HUES48 (cell line): ENCODE measurements at regions not wholly inside any gene's neighbourhood (a gene's known extent, or its start where the extent isn't known, plus 50 kb on each side); places are given as distances from the start of the nearest gene placed in this dataset.
"Not testable (repeated sequence)": the region's sequence is repeated elsewhere in the genome, so short reads cannot be mapped to it uniquely, and the experiment has no call there.

Source experiments
- H3K27ac ChIP-seq: one replicate; pipeline ENCODE4 v1.7.0; 2013; ENCODE audit warnings: low read depth, low read length, inconsistent platforms
- H3K27me3 ChIP-seq: 2 replicates; pipeline ENCODE4 v1.6.1; 2013; ENCODE audit warnings: mild to moderate bottlenecking, low read length; ENCODE audit not compliant: control insufficient read depth, insufficient read depth
- H3K36me3 ChIP-seq: 2 replicates; pipeline ENCODE4 v1.6.1; 2013; ENCODE audit warnings: low read length; ENCODE audit not compliant: control insufficient read depth, insufficient read depth
- H3K4me1 ChIP-seq: 2 replicates; pipeline ENCODE4 v1.6.1; 2013; ENCODE audit warnings: mild to moderate bottlenecking, low read length; ENCODE audit not compliant: control insufficient read depth, insufficient read depth
- H3K4me3 ChIP-seq: 2 replicates; pipeline ENCODE4 v1.5.1; 2013; ENCODE audit warnings: mild to moderate bottlenecking, low read depth, low read length
- H3K9ac ChIP-seq: 2 replicates; pipeline ENCODE4 v1.6.1; 2013; ENCODE audit warnings: mild to moderate bottlenecking, low read depth, low read length, moderate library complexity
- H3K9me3 ChIP-seq: 2 replicates; pipeline ENCODE4 v1.6.1; 2013; ENCODE audit warnings: low read length; ENCODE audit not compliant: control insufficient read depth, insufficient read depth

DNA sequence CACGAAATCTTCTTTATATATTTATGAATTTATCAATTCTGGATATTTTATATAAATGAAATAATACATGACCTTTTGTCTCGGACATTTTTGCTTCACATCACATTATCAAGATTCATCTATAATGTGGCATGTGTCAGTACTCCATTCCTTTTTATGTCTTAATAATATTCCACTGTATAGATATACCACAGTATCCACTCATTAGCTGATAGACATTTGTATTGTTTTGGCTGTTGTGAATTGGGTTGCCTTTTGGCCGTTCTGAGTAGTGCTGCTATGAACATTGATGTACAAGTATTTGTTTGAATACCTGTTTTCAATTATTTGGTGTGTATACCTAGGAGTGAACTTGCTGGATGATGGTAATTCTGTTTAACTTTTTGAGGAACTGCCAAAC is 323.8 kb upstream of the CA10 start:
- Histone ChIP-seq H3K27ac (no peak overlapping the region), H3K36me3 (no peaks in the 10 kb centered on the region), H3K4me3 (no peak overlapping the region), H3K9ac (no peak overlapping the region), H3K27me3 (no peaks in the 10 kb centered on the region), H3K9me3 (no peaks in the 10 kb centered on the region), H3K4me1 (no peaks in the 10 kb centered on the region)

GRCh38 chr17:52477824-52478699 is 319.5 kb upstream of the CA10 start:
- Histone ChIP-seq H3K36me3 (no peaks in the 10 kb centered on the region), H3K4me3 (no peak overlapping the region), H3K27ac (no peak overlapping the region), H3K27me3 (no peaks in the 10 kb centered on the region), H3K9ac (no peak overlapping the region), H3K9me3 (no peaks in the 10 kb centered on the region), H3K4me1 (no peaks in the 10 kb centered on the region)

GRCh38 chr17:52476638-52477313 is 318.3 kb upstream of the CA10 start:
- no peaks in the 10 kb centered on the region for H3K27me3 ChIP-seq
- no peaks in the 10 kb centered on the region for H3K36me3 ChIP-seq
- H3K4me3 ChIP-seq, result no peak overlapping the region
- H3K27ac ChIP-seq, result no peak overlapping the region
- H3K9ac ChIP-seq, result no peak overlapping the region
- no peaks in the 10 kb centered on the region for H3K4me1 ChIP-seq
- H3K9me3 ChIP-seq, result no peaks in the 10 kb centered on the region

DNA sequence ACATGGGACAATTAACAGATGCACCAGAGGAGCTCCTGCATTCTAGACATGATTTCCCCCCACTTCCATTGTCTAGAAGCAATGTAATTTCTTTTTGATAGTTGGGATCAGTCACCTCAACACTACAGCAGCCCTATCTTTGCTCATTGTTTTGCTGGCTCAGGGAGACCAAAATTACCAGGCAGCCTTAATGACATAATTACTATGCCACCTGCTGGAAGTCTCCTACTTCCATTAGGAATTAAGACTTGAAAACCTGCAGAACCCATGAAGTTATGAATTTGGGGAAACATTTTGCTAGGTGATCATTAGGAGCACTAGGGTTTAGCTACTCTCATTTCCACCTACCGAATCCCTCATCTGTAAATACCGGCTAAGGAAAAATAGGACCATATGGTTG is 312.0 kb upstream of the CA10 start:
- Histone ChIP-seq H3K4me3 (no peak overlapping the region), H3K9me3 (0 out of 2 replicates have a peak, but pooled peaks cover 7% of the 10 kb centered on the region), H3K9ac (no peak overlapping the region), H3K36me3 (no peaks in the 10 kb centered on the region), H3K4me1 (no peaks in the 10 kb centered on the region), H3K27ac (no peak overlapping the region), H3K27me3 (no peaks in the 10 kb centered on the region)

- H3K27me3 ChIP-seq, result no peaks in the 10 kb centered on the region
- peaks cover 8% of the 10 kb centered on the region for H3K9me3 ChIP-seq
- H3K4me3 ChIP-seq, result no peak overlapping the region
- no peak overlapping the region for H3K27ac ChIP-seq
- no peak overlapping the region for H3K9ac ChIP-seq
- no peaks in the 10 kb centered on the region for H3K4me1 ChIP-seq
- no peaks in the 10 kb centered on the region for H3K36me3 ChIP-seq
Observed at GRCh38 chr17:52465407-52465806, 306.9 kb upstream of the CA10 start.

- no peak overlapping the region for H3K9ac ChIP-seq
- H3K27ac ChIP-seq, result peak overlapping the region; percentile 46
- H3K36me3 ChIP-seq, result no peaks in the 10 kb centered on the region
- no peak overlapping the region for H3K4me3 ChIP-seq
- H3K9me3 ChIP-seq, result no peaks in the 10 kb centered on the region
- no peaks in the 10 kb centered on the region for H3K27me3 ChIP-seq
- peaks cover 13% of the 10 kb centered on the region for H3K4me1 ChIP-seq
Observed at GRCh38 chr17:52451294-52451861, 292.9 kb upstream of the CA10 start.

DNA sequence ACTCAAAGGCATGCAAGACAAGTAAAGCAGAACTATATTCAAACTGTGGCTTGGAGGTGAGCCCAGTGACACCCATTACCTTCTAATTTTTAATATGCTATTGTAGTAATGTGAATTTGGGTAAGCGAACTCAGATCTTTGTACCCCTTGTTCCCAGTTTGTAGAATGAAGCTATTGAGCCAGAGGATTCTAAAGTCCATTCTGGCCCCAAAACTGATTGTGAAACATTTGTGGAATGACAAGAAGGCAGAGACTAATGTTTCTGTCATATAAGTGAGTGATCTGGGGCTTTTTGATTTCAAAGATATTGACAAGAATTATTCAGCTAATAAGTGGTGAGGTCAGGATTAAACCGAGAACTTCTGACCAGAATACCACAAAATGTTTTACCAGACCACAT is 283.8 kb upstream of the CA10 start:
- Histone ChIP-seq H3K27me3 (no peaks in the 10 kb centered on the region), H3K4me1 (peaks cover 7% of the 10 kb centered on the region), H3K36me3 (no peaks in the 10 kb centered on the region), H3K4me3 (no peak overlapping the region), H3K9me3 (no peaks in the 10 kb centered on the region), H3K9ac (no peak overlapping the region), H3K27ac (no peak overlapping the region)

DNA sequence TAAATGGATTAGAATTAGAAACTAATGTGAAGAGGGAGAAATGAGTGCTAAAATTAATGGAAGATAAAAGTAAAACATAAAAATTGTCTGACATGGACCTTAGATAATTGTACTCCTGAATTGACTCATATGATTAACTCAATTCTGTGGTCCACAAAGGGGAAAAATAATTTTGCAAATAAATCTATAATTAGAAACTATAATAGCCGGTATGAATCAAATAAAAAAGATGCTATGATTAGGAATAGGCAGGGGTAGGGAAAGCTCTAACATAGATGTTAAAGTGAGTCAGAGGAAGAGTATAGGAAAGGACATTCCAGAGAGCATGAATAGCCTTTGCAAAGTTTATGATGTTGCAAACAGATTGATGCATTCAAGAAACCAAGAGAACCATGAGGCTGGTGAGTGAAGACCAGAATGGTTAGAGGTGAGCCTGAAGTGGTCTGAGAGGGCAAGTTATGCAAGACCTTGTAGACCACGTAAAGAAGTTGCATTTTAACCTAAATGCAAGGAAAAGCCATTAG is 262.1 kb upstream of the CA10 start:
- no peak overlapping the region for H3K4me3 ChIP-seq
- no peak overlapping the region for H3K9ac ChIP-seq
- no peaks in the 10 kb centered on the region for H3K36me3 ChIP-seq
- H3K9me3 ChIP-seq, result no peaks in the 10 kb centered on the region
- H3K27ac ChIP-seq, result no peak overlapping the region
- H3K4me1 ChIP-seq, result no peaks in the 10 kb centered on the region
- no peaks in the 10 kb centered on the region for H3K27me3 ChIP-seq

DNA sequence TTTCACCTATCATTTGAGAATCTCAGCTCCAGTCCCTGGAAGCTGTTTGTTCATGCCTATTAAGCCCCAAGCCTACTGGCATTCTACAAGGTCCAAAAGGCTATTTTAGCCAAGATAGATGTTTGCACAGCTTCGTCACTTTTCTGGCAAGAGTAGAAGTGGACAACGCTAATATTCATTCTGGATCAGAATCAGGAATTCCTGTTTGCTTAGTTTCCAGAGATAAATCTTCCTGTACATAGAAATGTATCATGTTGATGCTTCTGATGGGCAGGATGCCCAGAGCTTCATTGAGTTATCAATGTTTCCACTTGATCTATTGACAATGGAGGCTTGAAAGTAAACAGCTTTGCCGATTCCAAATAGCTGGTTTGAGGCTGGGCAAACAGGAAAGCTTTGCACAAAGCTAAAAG is 260.7 kb upstream of the CA10 start:
- Histone ChIP-seq H3K4me1 (no peaks in the 10 kb centered on the region), H3K9me3 (no peaks in the 10 kb centered on the region), H3K4me3 (no peak overlapping the region), H3K27ac (no peak overlapping the region), H3K9ac (no peak overlapping the region), H3K27me3 (no peaks in the 10 kb centered on the region), H3K36me3 (no peaks in the 10 kb centered on the region)

DNA sequence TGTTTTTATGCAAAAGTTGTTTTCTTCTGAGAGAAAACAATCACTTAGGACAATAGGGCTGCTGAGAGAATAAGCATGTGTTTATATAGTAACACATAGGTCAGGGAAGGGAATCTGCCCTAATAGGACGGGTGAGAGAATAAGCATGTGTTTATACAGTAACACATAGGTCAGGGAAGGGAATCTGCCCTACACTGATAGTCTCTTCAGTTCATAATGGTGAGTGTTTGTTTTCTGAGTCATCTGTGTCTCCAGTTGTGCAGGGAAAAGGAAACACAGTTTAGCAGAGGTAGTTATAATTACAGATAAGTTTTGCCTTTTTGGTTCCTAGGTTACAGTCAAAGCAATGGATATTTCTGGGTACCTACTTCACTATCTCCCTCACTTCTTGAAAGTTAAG is 252.3 kb upstream of the CA10 start:
- no peaks in the 10 kb centered on the region for H3K9me3 ChIP-seq
- no peaks in the 10 kb centered on the region for H3K4me1 ChIP-seq
- H3K27me3 ChIP-seq, result no peaks in the 10 kb centered on the region
- H3K27ac ChIP-seq, result no peak overlapping the region
- no peaks in the 10 kb centered on the region for H3K36me3 ChIP-seq
- H3K9ac ChIP-seq, result no peak overlapping the region
- no peak overlapping the region for H3K4me3 ChIP-seq

DNA sequence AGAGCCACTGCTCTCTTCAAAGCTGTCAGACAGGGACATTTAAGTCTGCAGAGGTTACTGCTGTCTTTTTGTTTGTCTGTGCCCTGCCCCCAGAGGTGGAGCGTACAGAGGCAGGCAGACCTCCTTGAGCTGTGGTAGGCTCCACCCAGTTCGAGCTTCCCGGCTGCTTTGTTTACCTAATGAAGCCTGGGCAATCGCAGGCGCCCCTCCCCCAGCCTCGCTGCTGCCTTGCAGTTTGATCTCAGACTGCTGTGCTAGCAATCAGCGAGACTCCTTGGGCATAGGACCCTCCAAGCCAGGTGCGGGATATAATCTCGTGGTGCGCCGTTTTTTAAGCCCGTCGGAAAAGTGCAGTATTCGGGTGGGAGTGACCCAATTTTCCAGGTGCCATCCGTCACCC is 250.7 kb upstream of the CA10 start:
- not testable (repeated sequence) for H3K9me3 ChIP-seq, H3K4me1 ChIP-seq, H3K4me3 ChIP-seq, H3K36me3 ChIP-seq, H3K27me3 ChIP-seq, H3K27ac ChIP-seq, H3K9ac ChIP-seq
